Central memory CD8-positive, alpha-beta T cell (primary cell): ENCODE measurements at regions not wholly inside any gene's neighbourhood (a gene's known extent, or its start where the extent isn't known, plus 50 kb on each side); places are given as distances from the start of the nearest gene placed in this dataset.
"Not testable (repeated sequence)": the region's sequence is repeated elsewhere in the genome, so short reads cannot be mapped to it uniquely, and the experiment has no call there.

ENCODE experiments used
- ATAC-seq: fragments of 150-1000 bp; cut with Tn5 transposase; replicated peaks from 2 replicates; pipeline ENCODE4 v1.10.0; 2022; ENCODE audit warnings: mild to moderate bottlenecking, moderate FRiP score, moderate number of reproducible peaks; ENCODE audit not compliant: poor library complexity, severe bottlenecking; ENCODE audit errors: extremely low read depth
- DNase-seq, 2 donors: peaks; one replicate each; pipeline ENCODE4 v3.0.0; 2021; ENCODE audit warnings: low spot score in 2 of 2
- H3K27ac Mint-ChIP-seq: one replicate; pipeline ENCODE4 v1.8.0; 2022; ENCODE audit warnings: low read depth, mild to moderate bottlenecking, moderate library complexity, mixed read lengths
- H3K27me3 Mint-ChIP-seq: one replicate; pipeline ENCODE4 v1.8.0; 2022; ENCODE audit warnings: mixed read lengths
- H3K36me3 Mint-ChIP-seq: one replicate; pipeline ENCODE4 v1.8.0; 2022; ENCODE audit warnings: mild to moderate bottlenecking, moderate library complexity, mixed read lengths; ENCODE audit not compliant: insufficient read depth
- H3K4me1 Mint-ChIP-seq: one replicate; pipeline ENCODE4 v1.8.0; 2022; ENCODE audit warnings: mixed read lengths
- H3K4me3 Mint-ChIP-seq: one replicate; pipeline ENCODE4 v1.8.0; 2022; ENCODE audit warnings: mild to moderate bottlenecking, moderate library complexity, mixed read lengths
- H3K9me3 Mint-ChIP-seq: one replicate; pipeline ENCODE4 v1.8.0; 2022; ENCODE audit warnings: mixed read lengths

GRCh38 chr5:16392718-16393117, 72.9 kb downstream of the ZNF622 start:
- Mint-ChIP-seq H3K27ac (no peak overlapping the region), H3K27me3 (peaks cover 11% of the 10 kb centered on the region), H3K9me3 (peaks cover 4% of the 10 kb centered on the region), H3K4me3 (no peak overlapping the region), H3K4me1 (no peaks in the 10 kb centered on the region), H3K36me3 (no peaks in the 10 kb centered on the region)
- DNase-seq (no peak), ATAC-seq (no peak)

- DNase-seq (no peak), ATAC-seq (no peak)
- no peaks in the 10 kb centered on the region for H3K36me3 Mint-ChIP-seq
- no peak overlapping the region for H3K4me3 Mint-ChIP-seq
- H3K27ac Mint-ChIP-seq: no peak overlapping the region
- H3K9me3 Mint-ChIP-seq: peaks cover 4% of the 10 kb centered on the region
- H3K4me1 Mint-ChIP-seq: no peaks in the 10 kb centered on the region
- H3K27me3 Mint-ChIP-seq: peaks cover 11% of the 10 kb centered on the region
Measured at GRCh38 chr5:16391858-16392649, 73.5 kb downstream of the ZNF622 start.

- peaks cover 4% of the 10 kb centered on the region for H3K9me3 Mint-ChIP-seq
- H3K4me3 Mint-ChIP-seq: no peak overlapping the region
- no peaks in the 10 kb centered on the region for H3K36me3 Mint-ChIP-seq
- ATAC-seq: no peak
- no peaks in the 10 kb centered on the region for H3K4me1 Mint-ChIP-seq
- DNase-seq: no peak
- H3K27me3 Mint-ChIP-seq: peaks cover 11% of the 10 kb centered on the region
- H3K27ac Mint-ChIP-seq: no peak overlapping the region
Measured at GRCh38 chr5:16390825-16391224, 74.8 kb downstream of the ZNF622 start.

- Mint-ChIP-seq H3K27me3 (peaks cover 11% of the 10 kb centered on the region), H3K9me3 (no peaks in the 10 kb centered on the region), H3K36me3 (no peaks in the 10 kb centered on the region), H3K4me1 (no peaks in the 10 kb centered on the region), H3K27ac (no peak overlapping the region), H3K4me3 (no peak overlapping the region)
- DNase-seq: no peak
- ATAC-seq: no peak
Measured at GRCh38 chr5:16385516-16386090, 80.0 kb downstream of the ZNF622 start.

- ATAC-seq (no peak), DNase-seq (no peak)
- no peaks in the 10 kb centered on the region for H3K36me3 Mint-ChIP-seq
- no peak overlapping the region for H3K4me3 Mint-ChIP-seq
- H3K27ac Mint-ChIP-seq: no peak overlapping the region
- H3K27me3 Mint-ChIP-seq: peaks cover 11% of the 10 kb centered on the region
- H3K9me3 Mint-ChIP-seq: no peaks in the 10 kb centered on the region
- no peaks in the 10 kb centered on the region for H3K4me1 Mint-ChIP-seq
Measured at GRCh38 chr5:16384804-16385203, 80.8 kb downstream of the ZNF622 start.

GRCh38 chr5:16384222-16384621, 81.4 kb downstream of the ZNF622 start:
- H3K36me3 Mint-ChIP-seq: no peaks in the 10 kb centered on the region
- DNase-seq: no peak
- H3K27me3 Mint-ChIP-seq: peaks cover 11% of the 10 kb centered on the region
- no peak overlapping the region for H3K27ac Mint-ChIP-seq
- no peaks in the 10 kb centered on the region for H3K4me1 Mint-ChIP-seq
- H3K4me3 Mint-ChIP-seq: no peak overlapping the region
- no peak for ATAC-seq
- H3K9me3 Mint-ChIP-seq: no peaks in the 10 kb centered on the region

- H3K27ac Mint-ChIP-seq: no peak overlapping the region
- no peak overlapping the region for H3K4me3 Mint-ChIP-seq
- no peaks in the 10 kb centered on the region for H3K9me3 Mint-ChIP-seq
- no peak for DNase-seq
- peaks cover 10% of the 10 kb centered on the region for H3K27me3 Mint-ChIP-seq
- no peaks in the 10 kb centered on the region for H3K36me3 Mint-ChIP-seq
- no peaks in the 10 kb centered on the region for H3K4me1 Mint-ChIP-seq
- no peak for ATAC-seq
Measured at GRCh38 chr5:16383544-16384052, 82.0 kb downstream of the ZNF622 start.

- DNase-seq: no peak
- H3K4me3 Mint-ChIP-seq: no peak overlapping the region
- H3K36me3 Mint-ChIP-seq: no peaks in the 10 kb centered on the region
- no peaks in the 10 kb centered on the region for H3K9me3 Mint-ChIP-seq
- H3K27me3 Mint-ChIP-seq: peaks cover 17% of the 10 kb centered on the region
- no peaks in the 10 kb centered on the region for H3K4me1 Mint-ChIP-seq
- H3K27ac Mint-ChIP-seq: no peak overlapping the region
- no peak for ATAC-seq
Measured at GRCh38 chr5:16382047-16382446, 83.6 kb downstream of the ZNF622 start.

- H3K27me3 Mint-ChIP-seq: peaks cover 28% of the 10 kb centered on the region
- DNase-seq (no peak), ATAC-seq (no peak)
- no peaks in the 10 kb centered on the region for H3K36me3 Mint-ChIP-seq
- H3K4me3 Mint-ChIP-seq: no peak overlapping the region
- H3K27ac Mint-ChIP-seq: no peak overlapping the region
- H3K9me3 Mint-ChIP-seq: no peaks in the 10 kb centered on the region
- no peaks in the 10 kb centered on the region for H3K4me1 Mint-ChIP-seq
Measured at GRCh38 chr5:16378762-16379161, 86.8 kb downstream of the ZNF622 start.

GRCh38 chr5:16372493-16372892, 93.1 kb downstream of the ZNF622 start:
- no peak for DNase-seq
- no peaks in the 10 kb centered on the region for H3K36me3 Mint-ChIP-seq
- peaks cover 6% of the 10 kb centered on the region for H3K9me3 Mint-ChIP-seq
- peaks cover 14% of the 10 kb centered on the region for H3K27me3 Mint-ChIP-seq
- no peak overlapping the region for H3K4me3 Mint-ChIP-seq
- H3K27ac Mint-ChIP-seq: no peak overlapping the region
- H3K4me1 Mint-ChIP-seq: no peaks in the 10 kb centered on the region
- no peak for ATAC-seq

GRCh38 chr5:16366491-16366890, 99.1 kb downstream of the ZNF622 start:
- no peak for ATAC-seq
- no peaks in the 10 kb centered on the region for H3K36me3 Mint-ChIP-seq
- peaks cover 16% of the 10 kb centered on the region for H3K9me3 Mint-ChIP-seq
- no peak overlapping the region for H3K27ac Mint-ChIP-seq
- no peak overlapping the region for H3K4me3 Mint-ChIP-seq
- no peak for DNase-seq
- H3K4me1 Mint-ChIP-seq: no peaks in the 10 kb centered on the region
- peaks cover 13% of the 10 kb centered on the region for H3K27me3 Mint-ChIP-seq

GRCh38 chr5:16364910-16365309, 100.7 kb downstream of the ZNF622 start:
- peaks cover 13% of the 10 kb centered on the region for H3K27me3 Mint-ChIP-seq
- H3K4me1 Mint-ChIP-seq: no peaks in the 10 kb centered on the region
- ATAC-seq (no peak), DNase-seq (no peak)
- H3K4me3 Mint-ChIP-seq: no peak overlapping the region
- no peaks in the 10 kb centered on the region for H3K36me3 Mint-ChIP-seq
- H3K27ac Mint-ChIP-seq: no peak overlapping the region
- H3K9me3 Mint-ChIP-seq: peaks cover 15% of the 10 kb centered on the region

- DNase-seq, H3K4me3 Mint-ChIP-seq, ATAC-seq, H3K36me3 Mint-ChIP-seq, H3K27me3 Mint-ChIP-seq, H3K27ac Mint-ChIP-seq, H3K4me1 Mint-ChIP-seq: not testable (repeated sequence)
- peaks cover 17% of the 10 kb centered on the region for H3K9me3 Mint-ChIP-seq
Measured at GRCh38 chr5:16353439-16353838, 112.2 kb downstream of the ZNF622 start.
